ENCODE measurements at regions not wholly inside any gene's neighbourhood (a gene's known extent, or its start where the extent isn't known, plus 50 kb on each side); places are given as distances from the start of the nearest gene placed in this dataset.

DNA sequence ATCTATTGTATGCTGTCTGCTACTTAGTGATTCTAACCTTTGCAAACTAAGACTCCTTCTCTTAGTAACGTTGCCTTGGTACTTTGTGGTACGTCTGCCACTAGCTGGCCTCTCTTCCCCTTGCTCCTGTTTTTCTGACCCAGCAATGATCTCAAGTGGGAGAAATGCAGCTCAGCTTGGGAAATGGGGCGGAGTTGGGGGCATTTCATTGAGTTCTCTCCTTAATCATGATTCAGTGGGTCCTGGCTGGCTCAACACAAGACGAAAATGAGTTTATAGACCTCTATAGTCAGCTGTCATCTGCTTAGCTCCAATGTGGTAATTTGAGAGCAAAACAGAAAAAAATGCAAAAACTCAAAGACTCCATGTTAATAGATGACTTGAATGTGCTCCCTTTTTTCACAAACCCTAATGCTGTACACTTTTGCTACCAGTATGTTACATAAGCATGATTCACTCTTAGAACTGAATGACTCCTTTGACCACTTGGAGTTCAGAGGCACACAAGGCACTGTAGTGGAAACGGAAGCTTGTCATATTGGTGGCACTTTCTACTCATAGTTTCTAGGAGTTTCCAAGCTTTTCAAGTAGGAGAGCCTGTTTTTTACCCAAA, 55.3 kb upstream of the SOX4 start:
- TF ChIP-seq, protein P1, sequence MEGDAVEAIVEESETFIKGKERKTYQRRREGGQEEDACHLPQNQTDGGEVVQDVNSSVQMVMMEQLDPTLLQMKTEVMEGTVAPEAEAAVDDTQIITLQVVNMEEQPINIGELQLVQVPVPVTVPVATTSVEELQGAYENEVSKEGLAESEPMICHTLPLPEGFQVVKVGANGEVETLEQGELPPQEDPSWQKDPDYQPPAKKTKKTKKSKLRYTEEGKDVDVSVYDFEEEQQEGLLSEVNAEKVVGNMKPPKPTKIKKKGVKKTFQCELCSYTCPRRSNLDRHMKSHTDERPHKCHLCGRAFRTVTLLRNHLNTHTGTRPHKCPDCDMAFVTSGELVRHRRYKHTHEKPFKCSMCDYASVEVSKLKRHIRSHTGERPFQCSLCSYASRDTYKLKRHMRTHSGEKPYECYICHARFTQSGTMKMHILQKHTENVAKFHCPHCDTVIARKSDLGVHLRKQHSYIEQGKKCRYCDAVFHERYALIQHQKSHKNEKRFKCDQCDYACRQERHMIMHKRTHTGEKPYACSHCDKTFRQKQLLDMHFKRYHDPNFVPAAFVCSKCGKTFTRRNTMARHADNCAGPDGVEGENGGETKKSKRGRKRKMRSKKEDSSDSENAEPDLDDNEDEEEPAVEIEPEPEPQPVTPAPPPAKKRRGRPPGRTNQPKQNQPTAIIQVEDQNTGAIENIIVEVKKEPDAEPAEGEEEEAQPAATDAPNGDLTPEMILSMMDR (IDR thresholded peaks at IDR 0.05) = no peak
- TF ChIP-seq POLR2A (IDR thresholded peaks at IDR 0.05) = no peak

All from adrenal gland (tissue), 5 donors.